ENCODE measurements at regions not wholly inside any gene's neighbourhood (a gene's known extent, or its start where the extent isn't known, plus 50 kb on each side); places are given as distances from the start of the nearest gene placed in this dataset.
"Not testable (repeated sequence)": the region's sequence is repeated elsewhere in the genome, so short reads cannot be mapped to it uniquely, and the experiment has no call there.

- H3K4me3 Mint-ChIP-seq; H3K27me3 Mint-ChIP-seq (ENCODE audit: low read depth); H3K4me1 Mint-ChIP-seq; H3K27ac Mint-ChIP-seq; H3K36me3 Mint-ChIP-seq; DNase-seq (ENCODE audit: low spot score in 2 of 2, unreplicated experiment in 2 of 2); H3K9me3 Mint-ChIP-seq: not testable (repeated sequence)
Observed at GRCh38 chr21:6122629-6123028, 4398.8 kb upstream of the TPTE start.

- H3K4me3 Mint-ChIP-seq; H3K4me1 Mint-ChIP-seq; H3K27me3 Mint-ChIP-seq (ENCODE audit: low read depth); H3K36me3 Mint-ChIP-seq; H3K9me3 Mint-ChIP-seq; DNase-seq (ENCODE audit: low spot score in 2 of 2, unreplicated experiment in 2 of 2): not testable (repeated sequence)
- peak overlapping the region; percentile 47 for H3K27ac Mint-ChIP-seq
Observed at GRCh38 chr21:6123224-6123623, 4398.2 kb upstream of the TPTE start.

GRCh38 chr21:6125549-6126240, 4395.7 kb upstream of the TPTE start:
- not testable (repeated sequence) for H3K27ac Mint-ChIP-seq
- peak in 1 of 2 experiments; percentile 48 for DNase-seq (ENCODE audit: low spot score in 2 of 2, unreplicated experiment in 2 of 2)

GRCh38 chr21:6126976-6127732, 4394.2 kb upstream of the TPTE start:
- H3K27me3 Mint-ChIP-seq (ENCODE audit: low read depth); H3K9me3 Mint-ChIP-seq; DNase-seq (ENCODE audit: low spot score in 2 of 2, unreplicated experiment in 2 of 2); H3K4me3 Mint-ChIP-seq; H3K36me3 Mint-ChIP-seq; H3K27ac Mint-ChIP-seq; H3K4me1 Mint-ChIP-seq: not testable (repeated sequence)

More at GRCh38 chr21:6125549-6126240, 4395.7 kb upstream of the TPTE start:
- H3K4me1 Mint-ChIP-seq; H3K36me3 Mint-ChIP-seq; H3K9me3 Mint-ChIP-seq; H3K4me3 Mint-ChIP-seq; H3K27me3 Mint-ChIP-seq (ENCODE audit: low read depth): not testable (repeated sequence)

GRCh38 chr21:6130734-6131133, 4390.6 kb upstream of the TPTE start:
- not testable (repeated sequence) for H3K9me3 Mint-ChIP-seq; H3K27me3 Mint-ChIP-seq (ENCODE audit: low read depth); H3K4me1 Mint-ChIP-seq; H3K27ac Mint-ChIP-seq; DNase-seq (ENCODE audit: low spot score in 2 of 2, unreplicated experiment in 2 of 2); H3K36me3 Mint-ChIP-seq; H3K4me3 Mint-ChIP-seq

GRCh38 chr21:6133373-6133772, 4388.0 kb upstream of the TPTE start:
- not testable (repeated sequence) for DNase-seq (ENCODE audit: low spot score in 2 of 2, unreplicated experiment in 2 of 2); H3K9me3 Mint-ChIP-seq; H3K27me3 Mint-ChIP-seq (ENCODE audit: low read depth); H3K36me3 Mint-ChIP-seq; H3K27ac Mint-ChIP-seq; H3K4me3 Mint-ChIP-seq; H3K4me1 Mint-ChIP-seq

GRCh38 chr21:6133852-6134630, 4387.3 kb upstream of the TPTE start:
- H3K27me3 Mint-ChIP-seq (ENCODE audit: low read depth); H3K9me3 Mint-ChIP-seq; DNase-seq (ENCODE audit: low spot score in 2 of 2, unreplicated experiment in 2 of 2); H3K4me1 Mint-ChIP-seq; H3K27ac Mint-ChIP-seq; H3K4me3 Mint-ChIP-seq; H3K36me3 Mint-ChIP-seq: not testable (repeated sequence)

- not testable (repeated sequence) for H3K27ac Mint-ChIP-seq; H3K27me3 Mint-ChIP-seq (ENCODE audit: low read depth); DNase-seq (ENCODE audit: low spot score in 2 of 2, unreplicated experiment in 2 of 2); H3K9me3 Mint-ChIP-seq; H3K36me3 Mint-ChIP-seq; H3K4me1 Mint-ChIP-seq; H3K4me3 Mint-ChIP-seq
Observed at GRCh38 chr21:6136732-6137131, 4384.7 kb upstream of the TPTE start.

- H3K4me1 Mint-ChIP-seq; H3K27me3 Mint-ChIP-seq (ENCODE audit: low read depth); H3K27ac Mint-ChIP-seq; H3K36me3 Mint-ChIP-seq; H3K9me3 Mint-ChIP-seq; H3K4me3 Mint-ChIP-seq; DNase-seq (ENCODE audit: low spot score in 2 of 2, unreplicated experiment in 2 of 2): not testable (repeated sequence)
Observed at GRCh38 chr21:6138244-6139136, 4382.9 kb upstream of the TPTE start.

GRCh38 chr21:6139331-6139730, 4382.1 kb upstream of the TPTE start:
- not testable (repeated sequence) for H3K36me3 Mint-ChIP-seq; H3K27ac Mint-ChIP-seq; H3K27me3 Mint-ChIP-seq (ENCODE audit: low read depth); H3K4me3 Mint-ChIP-seq; H3K4me1 Mint-ChIP-seq; H3K9me3 Mint-ChIP-seq; DNase-seq (ENCODE audit: low spot score in 2 of 2, unreplicated experiment in 2 of 2)

- not testable (repeated sequence) for H3K4me1 Mint-ChIP-seq; H3K4me3 Mint-ChIP-seq; H3K27me3 Mint-ChIP-seq (ENCODE audit: low read depth); H3K27ac Mint-ChIP-seq; H3K36me3 Mint-ChIP-seq; H3K9me3 Mint-ChIP-seq; DNase-seq (ENCODE audit: low spot score in 2 of 2, unreplicated experiment in 2 of 2)
Observed at GRCh38 chr21:6139862-6140261, 4381.5 kb upstream of the TPTE start.

- H3K36me3 Mint-ChIP-seq; H3K27ac Mint-ChIP-seq; H3K4me1 Mint-ChIP-seq; H3K9me3 Mint-ChIP-seq; H3K27me3 Mint-ChIP-seq (ENCODE audit: low read depth); DNase-seq (ENCODE audit: low spot score in 2 of 2, unreplicated experiment in 2 of 2); H3K4me3 Mint-ChIP-seq: not testable (repeated sequence)
Observed at GRCh38 chr21:6140467-6141137, 4380.8 kb upstream of the TPTE start.

GRCh38 chr21:6141138-6141474, 4380.3 kb upstream of the TPTE start:
- H3K27me3 Mint-ChIP-seq (ENCODE audit: low read depth); H3K9me3 Mint-ChIP-seq; H3K27ac Mint-ChIP-seq; DNase-seq (ENCODE audit: low spot score in 2 of 2, unreplicated experiment in 2 of 2); H3K36me3 Mint-ChIP-seq; H3K4me3 Mint-ChIP-seq; H3K4me1 Mint-ChIP-seq: not testable (repeated sequence)

All from mesothelial cell of epicardium (in vitro differentiated cells).